Upper lobe of right lung (tissue), 1 donor: ENCODE measurements at regions not wholly inside any gene's neighbourhood (a gene's known extent, or its start where the extent isn't known, plus 50 kb on each side); places are given as distances from the start of the nearest gene placed in this dataset.
"Not testable (repeated sequence)": the region's sequence is repeated elsewhere in the genome, so short reads cannot be mapped to it uniquely, and the experiment has no call there.

ENCODE experiments used
- ATAC-seq: fragments of 200-7000 bp; cut with Tn5 transposase; one replicate; pipeline ENCODE4 v1.9.1; 2020; ENCODE audit warnings: mild to moderate bottlenecking, moderate library complexity
- DNase-seq: peaks from one replicate; pipeline ENCODE4 v3.0.0-alpha.2; 2020
- H3K27ac ChIP-seq: fragments of 200-600 bp; one replicate; pipeline ENCODE4 v1.8.0; 2022
- H3K27me3 ChIP-seq: fragments of 200-600 bp; one replicate; pipeline ENCODE4 v1.8.0; 2022; ENCODE audit warnings: mild to moderate bottlenecking
- H3K36me3 ChIP-seq: fragments of 200-600 bp; one replicate; pipeline ENCODE4 v1.8.0; 2022
- H3K4me1 ChIP-seq: fragments of 200-600 bp; one replicate; pipeline ENCODE4 v1.8.0; 2022
- H3K4me3 ChIP-seq: fragments of 200-600 bp; one replicate; pipeline ENCODE4 v1.8.0; 2022; ENCODE audit warnings: mild to moderate bottlenecking
- H3K9me3 ChIP-seq: fragments of 200-600 bp; one replicate; pipeline ENCODE4 v1.8.0; 2022
- CTCF ChIP-seq: fragments of 200-600 bp; IDR thresholded peaks from one replicate; pipeline ENCODE4 v1.8.0; 2022; ENCODE audit warnings: antibody characterized with exemption
- intact Hi-C: fragments of 100-400 bp; cut with DNase I; formaldehyde crosslinking; loops from one replicate; pipeline ENCODE4 v1.11.0; 2022
- donor health status: DM: no; HTN: yes; CAD: no; lungs with severe emphysema.

DNA sequence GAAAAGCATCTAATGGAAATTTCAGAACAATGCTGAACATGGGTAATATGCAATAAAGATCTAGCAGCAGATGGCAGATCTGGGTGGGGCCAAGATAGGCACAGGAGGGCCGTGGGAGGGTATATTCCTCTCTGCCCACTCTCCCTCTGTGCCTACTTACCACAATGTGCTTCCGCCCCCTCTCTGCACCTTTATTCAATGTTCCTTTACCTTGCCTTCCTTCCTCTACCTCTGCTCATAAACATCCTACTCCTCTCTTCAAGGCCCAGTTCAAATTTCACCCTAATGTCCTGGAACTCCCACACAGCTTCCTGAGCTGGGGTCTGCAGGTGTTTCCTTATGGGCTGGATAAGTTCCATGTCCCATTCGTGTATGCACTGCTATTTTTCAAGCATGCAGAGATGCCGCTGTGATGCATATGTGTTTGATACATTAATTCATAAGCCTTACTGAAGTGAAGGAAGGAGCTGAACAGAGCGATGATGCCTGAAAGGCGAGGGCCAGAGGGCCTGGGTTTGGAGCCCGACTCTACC lies 65.6 kb upstream of the EDEM3 start:
- H3K27me3 ChIP-seq = no peaks in the 10 kb centered on the region
- intact Hi-C loops = no loop called here
- no peak for TF ChIP-seq CTCF
- H3K9me3 ChIP-seq = no peaks in the 10 kb centered on the region
- H3K4me1 ChIP-seq = peaks cover 8% of the 10 kb centered on the region
- DNase-seq = no peak
- H3K27ac ChIP-seq = no peak overlapping the region
- no peak overlapping the region for H3K4me3 ChIP-seq
- peaks cover 12% of the 10 kb centered on the region for H3K36me3 ChIP-seq
- ATAC-seq = no peak

GRCh38 chr1:184818646-184819045 lies 64.0 kb upstream of the EDEM3 start:
- DNase-seq = no peak
- no peaks in the 10 kb centered on the region for H3K9me3 ChIP-seq
- intact Hi-C loops = no loop called here
- no peak for TF ChIP-seq CTCF
- ATAC-seq = no peak
- H3K27me3 ChIP-seq = no peaks in the 10 kb centered on the region
- H3K4me1 ChIP-seq = no peaks in the 10 kb centered on the region
- no peak overlapping the region for H3K27ac ChIP-seq
- H3K36me3 ChIP-seq = peaks cover 12% of the 10 kb centered on the region
- H3K4me3 ChIP-seq = no peak overlapping the region

DNA sequence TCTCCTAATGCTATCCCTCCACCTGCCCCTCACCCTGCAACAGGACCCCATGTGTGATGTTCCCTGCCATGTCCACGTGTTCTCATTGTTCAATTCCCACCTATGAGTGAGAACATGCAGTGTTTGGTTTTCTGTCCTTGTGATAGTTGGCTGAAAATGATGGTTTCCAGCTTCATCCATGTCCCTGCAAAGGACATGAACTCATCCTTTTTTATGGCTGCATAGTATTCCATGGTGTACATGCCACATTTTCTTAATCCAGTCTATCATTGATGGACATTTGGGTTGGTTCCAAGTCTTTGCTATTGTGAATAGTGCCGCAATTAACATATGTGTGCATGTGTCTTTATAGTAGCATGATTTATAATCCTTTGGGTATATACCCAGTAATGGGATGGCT lies 62.3 kb upstream of the EDEM3 start:
- intact Hi-C loops, ATAC-seq, H3K36me3 ChIP-seq: not testable (repeated sequence)

GRCh38 chr1:184813528-184814089 lies 59.0 kb upstream of the EDEM3 start:
- no peak overlapping the region for H3K4me3 ChIP-seq
- no peak for TF ChIP-seq CTCF
- H3K4me1 ChIP-seq = no peaks in the 10 kb centered on the region
- H3K36me3 ChIP-seq = no peaks in the 10 kb centered on the region
- intact Hi-C loops = no loop called here
- H3K27me3 ChIP-seq = no peaks in the 10 kb centered on the region
- DNase-seq = no peak
- no peak for ATAC-seq
- H3K9me3 ChIP-seq = no peaks in the 10 kb centered on the region
- no peak overlapping the region for H3K27ac ChIP-seq

More for the DNA sequence above, 62.3 kb upstream of the EDEM3 start:
- H3K4me3 ChIP-seq, H3K9me3 ChIP-seq, H3K27me3 ChIP-seq, H3K27ac ChIP-seq, H3K4me1 ChIP-seq, DNase-seq: not testable (repeated sequence)

DNA sequence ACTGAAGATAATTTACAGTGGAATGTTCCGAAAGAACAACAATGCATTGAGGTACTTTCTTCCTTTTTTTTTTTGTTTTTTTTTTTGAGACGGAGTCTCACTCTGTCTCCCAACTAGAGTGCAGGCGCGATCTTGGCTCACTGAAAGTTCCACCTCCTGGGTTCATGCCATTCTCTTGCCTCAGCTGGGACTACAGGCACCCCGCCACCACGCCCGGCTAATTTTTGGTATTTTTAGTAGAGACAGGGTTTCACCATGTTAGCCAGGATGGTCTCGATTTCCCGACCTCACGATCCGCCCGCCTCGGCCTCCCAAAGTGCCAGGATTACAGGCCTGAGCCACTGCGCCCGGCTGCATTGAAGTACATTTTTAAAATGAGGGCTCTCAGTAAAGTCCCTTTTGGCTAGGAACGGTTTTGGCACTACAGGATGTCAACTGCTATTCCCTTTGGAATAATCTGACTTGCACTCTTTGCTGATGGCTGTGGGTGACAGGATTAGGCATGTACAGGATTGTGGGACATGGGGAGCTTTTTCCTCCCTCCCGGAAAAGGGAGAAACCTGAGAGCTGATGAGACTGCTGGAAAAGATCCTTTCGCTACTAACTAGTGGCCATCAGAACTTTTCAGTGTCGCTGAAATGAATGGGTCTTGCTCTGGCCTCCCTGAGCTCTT lies 56.9 kb upstream of the EDEM3 start:
- TF ChIP-seq CTCF = no peak
- Histone ChIP-seq H3K27me3 (no peaks in the 10 kb centered on the region), H3K4me3 (no peak overlapping the region), H3K27ac (no peak overlapping the region), H3K4me1 (no peaks in the 10 kb centered on the region), H3K9me3 (no peaks in the 10 kb centered on the region), H3K36me3 (no peaks in the 10 kb centered on the region)
- DNase-seq (no peak), ATAC-seq (no peak)
- intact Hi-C loops = no loop called here

DNA sequence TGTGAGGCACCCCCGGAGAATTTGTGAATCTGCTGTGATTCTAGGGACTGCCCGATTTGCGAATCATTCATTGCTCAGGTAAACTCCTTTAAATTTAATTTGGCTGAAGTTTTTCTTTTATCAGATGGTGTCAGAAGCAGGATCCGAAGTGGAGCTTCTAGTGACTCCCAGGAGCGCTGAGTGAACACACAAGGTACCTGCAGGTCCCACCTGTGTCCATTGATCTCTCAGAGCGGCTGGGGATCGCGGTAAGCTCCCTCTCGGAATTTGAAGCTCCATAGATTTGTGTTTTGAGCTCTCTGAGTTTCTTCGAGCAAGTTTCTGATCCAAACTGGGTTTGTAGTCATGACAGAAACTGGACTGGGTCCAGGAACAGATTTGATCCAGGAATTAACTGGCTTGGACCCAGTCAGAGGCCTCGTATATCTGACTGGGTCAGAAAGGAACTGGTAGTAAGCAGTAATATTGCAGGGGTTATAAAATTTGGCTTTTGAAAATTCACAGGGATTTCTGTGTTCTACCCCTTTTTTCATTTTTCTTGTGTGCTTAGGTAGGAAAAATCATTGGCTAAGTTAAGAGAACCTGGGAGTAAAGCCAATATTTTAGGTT lies 56.2 kb upstream of the EDEM3 start:
- Histone ChIP-seq H3K36me3 (no peaks in the 10 kb centered on the region), H3K9me3 (no peaks in the 10 kb centered on the region), H3K27ac (no peak overlapping the region), H3K4me3 (no peak overlapping the region), H3K27me3 (no peaks in the 10 kb centered on the region), H3K4me1 (no peaks in the 10 kb centered on the region)
- DNase-seq (no peak), ATAC-seq (no peak)
- intact Hi-C loops = no loop called here
- no peak for TF ChIP-seq CTCF
